ENCODE measurements at regions not wholly inside any gene's neighbourhood (a gene's known extent, or its start where the extent isn't known, plus 50 kb on each side); places are given as distances from the start of the nearest gene placed in this dataset.

DNA sequence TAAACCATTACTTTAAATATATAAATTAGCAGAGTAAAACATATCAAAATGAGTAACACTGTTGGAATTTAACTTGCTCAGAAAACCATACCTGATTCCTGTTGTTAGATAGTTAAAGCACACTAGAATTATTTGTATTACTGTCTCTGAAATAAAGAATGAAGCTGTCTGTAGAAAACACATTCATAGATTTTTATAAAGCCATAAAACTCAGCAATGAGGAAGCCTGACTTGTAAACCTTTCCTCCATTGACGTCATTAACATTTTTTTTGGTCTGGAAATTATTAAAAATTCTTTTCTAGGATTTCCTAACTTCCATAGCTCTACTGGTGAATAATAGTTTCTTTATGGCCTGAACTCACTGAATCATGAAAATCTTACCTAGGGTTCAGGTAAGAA, 147.6 kb downstream of the BRMS1L start:
- no peak for TF ChIP-seq RCOR1 (IDR thresholded peaks at IDR 0.05; ENCODE audit: low read length)
- TF ChIP-seq, protein P1, sequence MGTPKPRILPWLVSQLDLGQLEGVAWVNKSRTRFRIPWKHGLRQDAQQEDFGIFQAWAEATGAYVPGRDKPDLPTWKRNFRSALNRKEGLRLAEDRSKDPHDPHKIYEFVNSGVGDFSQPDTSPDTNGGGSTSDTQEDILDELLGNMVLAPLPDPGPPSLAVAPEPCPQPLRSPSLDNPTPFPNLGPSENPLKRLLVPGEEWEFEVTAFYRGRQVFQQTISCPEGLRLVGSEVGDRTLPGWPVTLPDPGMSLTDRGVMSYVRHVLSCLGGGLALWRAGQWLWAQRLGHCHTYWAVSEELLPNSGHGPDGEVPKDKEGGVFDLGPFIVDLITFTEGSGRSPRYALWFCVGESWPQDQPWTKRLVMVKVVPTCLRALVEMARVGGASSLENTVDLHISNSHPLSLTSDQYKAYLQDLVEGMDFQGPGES (IDR thresholded peaks at IDR 0.05; ENCODE audit: low read depth, low read length): no peak
